Panc1 (cell line): ENCODE measurements at regions not wholly inside any gene's neighbourhood (a gene's known extent, or its start where the extent isn't known, plus 50 kb on each side); places are given as distances from the start of the nearest gene placed in this dataset.
"Not testable (repeated sequence)": the region's sequence is repeated elsewhere in the genome, so short reads cannot be mapped to it uniquely, and the experiment has no call there.

Experiments used
- ATAC-seq: fragments of 200-7000 bp; cut with Tn5 transposase; 2 replicates; pipeline ENCODE4 v1.9.1; 2020; ENCODE audit warnings: mild to moderate bottlenecking, moderate library complexity
- BruUV-seq: library from RNA; stranded (reverse); fragments of 400-500 nt; replicated peaks from 2 replicates; lab custom pipeline; 2021; lab: Mats Ljungman, UMichigan
- CTCF ChIA-PET: fragments of 300-600 bp; sonication (Branson Sonifier 250); formaldehyde crosslinking; loops from one replicate; lab custom pipeline; 2022; ENCODE audit warnings: antibody characterized with exemption; lab: Charles Lee
- POLR2A ChIA-PET: fragments of 300-600 bp; sonication (Branson Sonifier 250); formaldehyde crosslinking; loops from one replicate; lab custom pipeline; 2022; ENCODE audit warnings: antibody characterized with exemption; lab: Charles Lee
- DNase-seq: peaks from one replicate; pipeline ENCODE4 v3.0.0-alpha.2; 2010; ENCODE audit warnings: low read depth, low spot score
- H3K27ac ChIP-seq: 2 replicates; pipeline ENCODE4 v1.5.1; 2011; ENCODE audit warnings: mild to moderate bottlenecking, low read length, inconsistent platforms
- H3K27me3 ChIP-seq: fragments of 200-500 bp; sonication (Bioruptor generic); 2 replicates; pipeline ENCODE4 v1.6.0; 2014; ENCODE audit warnings: low read length, inconsistent platforms; ENCODE audit not compliant: control insufficient read depth, insufficient read depth
- H3K36me3 ChIP-seq: fragments of 200-500 bp; sonication (Bioruptor generic); 2 replicates; pipeline ENCODE4 v1.5.1; 2014; ENCODE audit warnings: inconsistent platforms, mild to moderate bottlenecking, low read length, moderate library complexity; ENCODE audit not compliant: control insufficient read depth, insufficient read depth
- H3K4me1 ChIP-seq: 2 replicates; pipeline ENCODE4 v1.5.1; 2011; ENCODE audit warnings: inconsistent platforms, mild to moderate bottlenecking, low read length, moderate library complexity; ENCODE audit not compliant: control insufficient read depth, insufficient read depth
- H3K4me3 ChIP-seq, 2 experiments: 2 replicates each; pipeline ENCODE4 v1.5.1; 2011 to 2012; ENCODE audit warnings: low read depth in 2 of 2, low read length in 2 of 2, mild to moderate bottlenecking in 2 of 2, inconsistent platforms in 1 of 2, moderate library complexity in 1 of 2
- H3K9me3 ChIP-seq: fragments of 200-500 bp; sonication (Bioruptor generic); 2 replicates; pipeline ENCODE4 v1.5.1; 2014; ENCODE audit warnings: low read depth, mild to moderate bottlenecking, inconsistent platforms, low read length, moderate library complexity; ENCODE audit not compliant: control insufficient read depth, insufficient read depth
- CTCF ChIP-seq: fragments of 450-650 bp; IDR thresholded peaks from 2 replicates; pipeline ENCODE4 v1.5.1; 2017; ENCODE audit warnings: mild to moderate bottlenecking
- POLR2AphosphoS5 ChIP-seq: IDR thresholded peaks from 2 replicates; pipeline ENCODE4 v1.6.1; 2012; ENCODE audit warnings: mild to moderate bottlenecking, low read depth, low read length, moderate library complexity
- REST ChIP-seq, 2 experiments: IDR thresholded peaks; 2 replicates each; pipeline ENCODE4 v1.6.1; 2011 to 2012; ENCODE audit warnings: low read depth in 2 of 2, control low read depth in 1 of 2, low read length in 1 of 2, mild to moderate bottlenecking in 1 of 2, moderate library complexity in 1 of 2; ENCODE audit not compliant: insufficient read depth in 1 of 2
- SIN3A ChIP-seq: IDR thresholded peaks from 2 replicates; pipeline ENCODE4 v1.6.1; 2012; ENCODE audit warnings: low read depth, mild to moderate bottlenecking, low read length, moderate library complexity, borderline replicate concordance; ENCODE audit not compliant: insufficient read depth
- TCF7L2 ChIP-seq: IDR thresholded peaks from 2 replicates; pipeline ENCODE4 v1.6.1; 2011; ENCODE audit warnings: mild to moderate bottlenecking, low read depth, low read length, inconsistent platforms
- in situ Hi-C: cut with HindIII; loops from 2 replicates; pipeline ENCODE4 v1.10.0; 2016; ENCODE audit warnings: low sequenced_read_pairs, low pct_unique_long_range_greater_than_20kb
- intact Hi-C: fragments of 100-400 bp; cut with micrococcal nuclease; formaldehyde crosslinking; loops from one replicate; pipeline ENCODE4 v1.10.0; 2022; ENCODE audit not compliant: unreplicated experiment

GRCh38 chrX:128676651-128677050, 624.4 kb upstream of the ACTRT1 start:
- Histone ChIP-seq H3K4me3 (no peak overlapping the region), H3K9me3 (no peaks in the 10 kb centered on the region), H3K27me3 (no peaks in the 10 kb centered on the region; the same call in 1 of the 2 replicates), H3K4me1 (no peaks in the 10 kb centered on the region), H3K27ac (no peak overlapping the region), H3K36me3 (no peaks in the 10 kb centered on the region)
- ChIA-PET POLR2A (no interaction called here), CTCF (no interaction called here)
- DNase-seq (no peak), ATAC-seq (no peak)
- in situ Hi-C loops (no loop called here), intact Hi-C loops (no loop called here)
- no TSS peak for BruUV-seq
- TF ChIP-seq POLR2AphosphoS5 (no peak), SIN3A (no peak), TCF7L2 (no peak), CTCF (no peak), REST (IDR thresholded peaks at IDR 0.05; ENCODE audit: insufficient read depth in 1 of 2, low read depth in 2 of 2, low read length in 1 of 2) (no peak)

- POLR2A ChIA-PET, H3K4me3 ChIP-seq, H3K36me3 ChIP-seq, H3K27me3 ChIP-seq, BruUV-seq, CTCF ChIA-PET, intact Hi-C loops, in situ Hi-C loops, DNase-seq, H3K4me1 ChIP-seq, ATAC-seq, H3K9me3 ChIP-seq, H3K27ac ChIP-seq: not testable (repeated sequence)
Measured at GRCh38 chrX:128674326-128675086, 622.3 kb upstream of the ACTRT1 start.

- Histone ChIP-seq H3K4me3 (no peak overlapping the region), H3K27ac (no peak overlapping the region), H3K4me1 (no peaks in the 10 kb centered on the region), H3K27me3 (no peaks in the 10 kb centered on the region), H3K9me3 (no peaks in the 10 kb centered on the region), H3K36me3 (no peaks in the 10 kb centered on the region)
- in situ Hi-C loops (no loop called here), intact Hi-C loops (no loop called here)
- ChIA-PET POLR2A (no interaction called here), CTCF (no interaction called here)
- no peak for TF ChIP-seq SIN3A
- no peak for TF ChIP-seq CTCF
- TF ChIP-seq TCF7L2, result no peak
- no peak for TF ChIP-seq REST (IDR thresholded peaks at IDR 0.05; ENCODE audit: insufficient read depth in 1 of 2, low read depth in 2 of 2, low read length in 1 of 2)
- no peak for TF ChIP-seq POLR2AphosphoS5
- no peak for DNase-seq
- ATAC-seq, result no peak
- no TSS peak for BruUV-seq
Measured at GRCh38 chrX:128664211-128664610, 612.0 kb upstream of the ACTRT1 start.
